NB4 (cell line): ENCODE measurements at regions not wholly inside any gene's neighbourhood (a gene's known extent, or its start where the extent isn't known, plus 50 kb on each side); places are given as distances from the start of the nearest gene placed in this dataset.
"Not testable (repeated sequence)": the region's sequence is repeated elsewhere in the genome, so short reads cannot be mapped to it uniquely, and the experiment has no call there.

Experiments
- DNase-seq: peaks from one replicate; pipeline ENCODE4 v3.0.0; 2010; ENCODE audit warnings: low read depth
- H3K4me3 ChIP-seq: one replicate; pipeline ENCODE4 v1.5.1; 2011; ENCODE audit warnings: mild to moderate bottlenecking, low read depth, low read length, moderate library complexity
- MYC ChIP-seq: IDR thresholded peaks from 2 replicates; pipeline ENCODE4 v1.6.1; 2011; ENCODE audit warnings: low read depth, low read length
- POLR2A ChIP-seq: IDR thresholded peaks from 2 replicates; pipeline ENCODE4 v1.6.1; 2011; ENCODE audit warnings: mild to moderate bottlenecking; ENCODE audit not compliant: insufficient read length; ENCODE audit errors: extremely low read depth
- TF ChIP-seq, protein P1 (sequence below): IDR thresholded peaks from one replicate; pipeline ENCODE4 v1.5.1; 2012; ENCODE audit warnings: low read depth, low read length
- TF ChIP-seq, protein P2 (sequence below): IDR thresholded peaks from 2 replicates; pipeline ENCODE4 v1.6.1; 2011; ENCODE audit warnings: low read depth, low read length

DNA sequence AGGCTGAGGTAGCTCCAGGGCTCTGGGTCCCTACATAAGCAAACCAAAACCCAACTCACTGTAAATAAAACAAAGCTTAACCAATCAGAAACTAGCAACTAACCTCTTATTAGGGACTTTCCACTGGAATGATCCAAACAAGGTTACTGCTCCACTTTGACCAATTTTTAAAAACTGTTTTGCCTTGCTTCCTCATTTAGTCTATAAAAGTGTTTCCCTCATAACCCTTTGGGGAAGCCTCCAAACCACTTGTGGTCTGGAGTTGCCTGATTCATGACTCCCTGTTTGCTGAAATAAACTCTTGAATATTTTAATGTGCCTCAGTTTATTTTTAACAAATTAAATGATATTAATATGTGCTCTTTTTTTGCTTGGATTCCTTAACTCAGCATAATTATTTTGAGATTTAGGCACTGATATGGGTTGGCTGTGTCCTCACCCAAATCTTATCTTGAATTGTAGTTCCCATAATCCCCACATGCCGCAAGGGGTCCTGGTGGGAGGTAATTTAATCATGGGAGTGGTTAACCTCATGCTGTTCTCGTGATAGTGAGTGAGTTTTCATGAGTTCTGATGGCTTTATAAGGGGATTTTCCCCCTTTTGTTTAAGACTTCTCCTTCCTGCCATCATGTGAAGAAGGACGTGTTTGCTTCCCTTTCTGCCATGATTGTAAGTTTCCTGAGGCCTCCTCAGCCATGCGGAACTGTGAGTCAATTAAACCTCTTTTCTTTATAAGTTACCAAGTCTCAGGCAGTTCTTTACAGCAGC lies 90.6 kb downstream of the CD200R1L start:
- TF ChIP-seq POLR2A (no peak), MYC (no peak)
- TF ChIP-seq, protein P1, sequence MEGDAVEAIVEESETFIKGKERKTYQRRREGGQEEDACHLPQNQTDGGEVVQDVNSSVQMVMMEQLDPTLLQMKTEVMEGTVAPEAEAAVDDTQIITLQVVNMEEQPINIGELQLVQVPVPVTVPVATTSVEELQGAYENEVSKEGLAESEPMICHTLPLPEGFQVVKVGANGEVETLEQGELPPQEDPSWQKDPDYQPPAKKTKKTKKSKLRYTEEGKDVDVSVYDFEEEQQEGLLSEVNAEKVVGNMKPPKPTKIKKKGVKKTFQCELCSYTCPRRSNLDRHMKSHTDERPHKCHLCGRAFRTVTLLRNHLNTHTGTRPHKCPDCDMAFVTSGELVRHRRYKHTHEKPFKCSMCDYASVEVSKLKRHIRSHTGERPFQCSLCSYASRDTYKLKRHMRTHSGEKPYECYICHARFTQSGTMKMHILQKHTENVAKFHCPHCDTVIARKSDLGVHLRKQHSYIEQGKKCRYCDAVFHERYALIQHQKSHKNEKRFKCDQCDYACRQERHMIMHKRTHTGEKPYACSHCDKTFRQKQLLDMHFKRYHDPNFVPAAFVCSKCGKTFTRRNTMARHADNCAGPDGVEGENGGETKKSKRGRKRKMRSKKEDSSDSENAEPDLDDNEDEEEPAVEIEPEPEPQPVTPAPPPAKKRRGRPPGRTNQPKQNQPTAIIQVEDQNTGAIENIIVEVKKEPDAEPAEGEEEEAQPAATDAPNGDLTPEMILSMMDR: no peak
- TF ChIP-seq, protein P2, sequence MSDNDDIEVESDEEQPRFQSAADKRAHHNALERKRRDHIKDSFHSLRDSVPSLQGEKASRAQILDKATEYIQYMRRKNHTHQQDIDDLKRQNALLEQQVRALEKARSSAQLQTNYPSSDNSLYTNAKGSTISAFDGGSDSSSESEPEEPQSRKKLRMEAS: no peak
- DNase-seq: peak; percentile 74
- H3K4me3 ChIP-seq: no peak overlapping the region

DNA sequence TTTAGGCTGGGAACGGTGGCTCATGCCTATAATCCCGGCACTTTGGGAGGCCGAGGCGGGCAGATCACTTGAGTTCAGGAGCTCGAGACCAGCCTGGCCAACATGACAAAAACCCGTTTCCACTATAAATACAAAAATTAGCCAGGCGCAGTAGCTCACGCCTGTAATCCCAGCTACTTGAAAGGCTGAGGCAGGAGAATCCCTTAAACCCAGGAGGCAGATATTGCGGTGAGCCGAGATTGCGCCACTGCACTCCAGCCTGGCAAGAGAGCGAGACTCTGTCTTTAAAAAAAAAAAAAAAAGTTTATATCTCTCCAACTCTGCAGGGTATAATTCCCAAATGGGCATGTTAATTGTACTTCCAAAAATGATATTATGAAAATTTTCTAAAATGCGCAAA lies 91.6 kb downstream of the CD200R1L start:
- not testable (repeated sequence) for DNase-seq, H3K4me3 ChIP-seq

DNA sequence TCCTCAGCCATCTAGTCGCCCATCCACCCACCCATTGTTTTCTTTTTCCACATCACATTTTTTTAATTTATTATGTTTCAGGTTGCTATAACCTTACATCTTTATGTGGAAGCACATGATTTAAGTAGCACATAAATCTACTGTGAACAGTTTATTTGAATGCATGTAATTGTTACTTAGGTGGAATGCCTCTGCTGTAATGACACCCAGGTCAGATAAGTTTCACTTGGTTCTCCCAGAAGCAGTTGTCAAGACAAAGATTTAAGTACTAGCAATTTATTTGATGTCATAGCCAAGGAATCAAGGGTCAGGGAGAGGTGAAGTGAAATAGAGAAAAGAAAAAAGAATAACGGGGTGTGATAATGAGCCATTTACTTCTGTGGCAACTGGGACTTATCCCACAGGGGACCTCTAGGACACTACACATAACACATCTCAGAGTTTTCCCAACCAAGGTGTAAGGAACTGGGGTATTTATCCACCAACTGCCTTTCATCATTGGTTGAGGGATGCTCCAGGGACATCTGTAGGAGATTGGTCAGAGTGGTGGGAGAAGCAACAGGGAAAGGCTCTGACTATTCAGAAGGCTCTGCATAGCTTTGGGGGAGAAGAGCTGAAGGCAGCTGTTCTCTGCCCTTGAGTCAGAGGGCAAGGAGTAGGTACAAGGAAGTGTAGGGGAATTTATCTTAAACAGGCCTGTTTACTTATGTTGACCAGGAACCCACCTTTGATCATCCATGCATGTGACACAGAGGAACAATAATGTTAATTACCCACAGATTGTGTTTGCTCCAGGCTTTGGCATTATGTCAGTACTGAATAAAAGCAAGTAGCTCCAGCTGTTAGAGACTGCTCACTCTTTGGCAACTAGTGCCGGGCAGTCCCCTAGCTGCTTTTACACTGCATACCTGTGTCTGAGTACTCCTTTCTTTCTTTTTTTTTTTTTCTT lies 94.8 kb downstream of the CD200R1L start:
- no peak overlapping the region for H3K4me3 ChIP-seq
- TF ChIP-seq MYC (no peak), POLR2A (no peak)
- TF ChIP-seq, protein P1: no peak
- TF ChIP-seq, protein P2: no peak
- DNase-seq: no peak

DNA sequence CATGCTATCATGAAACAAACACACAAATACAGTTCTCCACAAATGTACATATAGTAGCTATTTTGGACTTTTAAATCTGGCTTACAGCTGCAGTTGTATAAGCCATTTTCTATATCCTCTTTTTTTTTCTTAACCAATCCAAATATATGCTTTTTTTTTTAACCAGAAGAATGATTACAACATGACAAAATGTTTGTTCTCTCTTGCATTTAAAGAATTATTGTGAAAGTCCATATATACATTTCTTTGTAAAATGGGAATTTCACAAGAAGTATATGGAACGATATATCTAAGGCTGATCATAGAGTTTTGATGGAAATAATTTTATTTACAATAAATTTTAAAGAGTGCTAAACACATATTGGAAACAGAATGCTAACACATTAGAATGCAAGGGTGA lies 95.6 kb downstream of the CD200R1L start:
- DNase-seq: no peak

DNA sequence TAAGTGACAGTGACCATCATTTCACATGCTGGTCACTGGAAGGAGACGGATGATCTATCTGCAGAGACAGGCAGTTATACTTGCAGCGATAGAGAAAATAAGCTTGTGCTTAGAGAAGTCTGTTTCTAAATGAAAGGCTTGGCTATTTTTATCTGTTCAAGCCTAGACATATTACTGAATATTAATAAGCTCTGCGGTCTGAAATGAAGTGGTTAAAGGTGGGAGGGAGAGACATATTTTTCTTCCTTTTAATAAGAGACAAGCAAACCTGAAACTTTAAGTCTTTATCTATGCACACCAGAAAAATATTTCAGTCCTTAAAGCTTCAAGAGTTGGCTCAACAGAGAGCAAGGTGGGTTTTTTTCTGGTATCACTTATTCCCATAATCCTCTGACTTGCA lies 99.0 kb downstream of the CD200R1L start:
- no peak for TF ChIP-seq POLR2A
- no peak for TF ChIP-seq MYC
- TF ChIP-seq, protein P1: no peak
- TF ChIP-seq, protein P2: no peak
- H3K4me3 ChIP-seq: no peak overlapping the region
- DNase-seq: no peak

More for the DNA sequence above, 95.6 kb downstream of the CD200R1L start:
- TF ChIP-seq, protein P1: no peak
- TF ChIP-seq MYC (no peak), POLR2A (no peak)
- TF ChIP-seq, protein P2: no peak
- no peak overlapping the region for H3K4me3 ChIP-seq

DNA sequence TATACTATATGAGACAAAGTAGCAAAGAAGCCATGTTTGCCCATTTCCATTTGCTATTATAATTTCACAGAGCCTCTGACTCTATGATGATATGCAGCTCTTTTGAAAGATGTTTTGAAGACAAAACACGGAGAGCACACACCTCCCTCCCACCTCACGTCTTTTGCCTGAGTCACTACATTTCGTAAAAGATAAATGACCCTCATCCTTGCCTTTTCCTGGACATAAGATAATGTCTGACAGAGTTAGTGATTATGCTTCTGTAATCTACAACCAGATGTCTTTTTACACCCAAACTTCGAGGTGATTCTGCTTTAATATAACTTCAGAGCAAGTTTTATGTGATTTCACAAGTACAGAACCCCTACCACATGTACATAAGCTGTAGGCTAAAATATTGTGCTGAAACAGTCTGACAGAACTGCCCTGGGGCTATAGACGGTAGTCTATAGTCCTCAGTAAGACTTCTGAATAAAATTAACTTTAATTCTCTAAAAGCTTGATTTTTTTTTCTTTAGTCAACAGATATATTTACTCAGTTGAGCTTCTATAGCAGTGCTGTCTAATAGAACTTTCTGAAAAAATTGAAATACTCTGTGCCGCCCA lies 99.9 kb downstream of the CD200R1L start:
- TF ChIP-seq MYC (no peak), POLR2A (no peak)
- TF ChIP-seq, protein P1: no peak
- TF ChIP-seq, protein P2: no peak
- H3K4me3 ChIP-seq: no peak overlapping the region
- no peak for DNase-seq
